ENCODE measurements at regions not wholly inside any gene's neighbourhood (a gene's known extent, or its start where the extent isn't known, plus 50 kb on each side); places are given as distances from the start of the nearest gene placed in this dataset.

DNA sequence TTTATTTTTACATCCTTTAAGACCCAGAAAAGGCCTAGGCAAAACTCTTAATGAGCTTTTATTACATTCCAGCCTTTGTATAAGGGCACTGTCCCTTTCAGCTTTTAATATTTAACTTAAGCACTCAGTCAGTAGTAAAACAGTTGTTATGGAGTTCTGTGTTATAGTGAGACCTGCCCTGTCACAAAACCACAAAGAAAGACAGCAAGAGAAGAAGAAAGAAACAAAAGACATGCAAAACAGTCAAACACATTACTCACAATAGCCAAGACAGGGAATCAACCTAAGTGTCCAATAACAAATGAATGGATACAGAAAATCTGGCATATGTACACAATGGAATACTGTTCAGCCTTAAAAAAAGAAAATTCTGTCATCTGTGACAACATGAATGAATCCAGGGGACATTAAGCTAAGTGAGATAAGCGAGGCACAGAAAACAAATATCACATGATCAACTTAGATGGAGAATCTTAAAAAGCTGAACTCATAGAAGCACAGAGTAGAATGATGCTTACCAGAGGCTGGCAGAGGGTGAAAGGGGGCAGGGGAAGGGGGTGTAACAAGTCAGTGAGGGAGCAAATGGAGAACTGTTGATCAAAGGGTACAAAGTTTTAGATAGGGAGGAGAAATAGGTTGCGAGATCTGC, 63.8 kb upstream of the CCNG1 start:
- TF ChIP-seq CTCF (IDR thresholded peaks at IDR 0.05; ENCODE audit: borderline replicate concordance, extremely low read depth, low read length, poor library complexity, severe bottlenecking) (no peak), EZH2 (IDR thresholded peaks at IDR 0.05; ENCODE audit: borderline replicate concordance, low read depth, low read length, severe bottlenecking) (no peak)

Data from DND-41 (cell line).